Fibroblast of skin of right quadriceps (primary cell): ENCODE measurements at regions not wholly inside any gene's neighbourhood (a gene's known extent, or its start where the extent isn't known, plus 50 kb on each side); places are given as distances from the start of the nearest gene placed in this dataset.

Experiments used
- DNase-seq: peaks from one replicate; pipeline ENCODE4 v3.0.0-alpha.2; 2013

DNA sequence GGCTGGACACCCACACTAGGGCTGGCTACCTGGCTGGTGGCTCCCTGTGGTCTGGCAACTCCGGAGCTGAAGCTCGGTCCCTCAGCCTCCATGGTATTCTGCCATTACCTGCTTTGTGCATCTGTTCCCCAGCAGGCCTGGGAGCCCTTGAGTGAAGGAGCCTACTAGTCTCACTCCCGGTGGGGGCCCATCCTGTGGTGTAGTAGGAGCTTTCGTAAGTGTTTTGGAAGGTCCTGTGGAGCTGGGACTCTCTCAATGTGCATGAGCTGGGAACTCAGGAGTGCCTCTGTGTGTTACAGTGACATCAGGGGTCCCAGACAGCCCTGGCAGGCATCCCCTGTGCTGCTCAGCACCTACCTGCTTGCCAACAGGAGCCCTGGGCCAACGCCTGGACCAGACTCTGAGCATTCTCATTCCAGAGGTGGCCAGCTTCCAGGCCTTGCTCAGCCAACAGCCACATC is 267.1 kb downstream of the GADD45G start:
- DNase-seq, result no peak

DNA sequence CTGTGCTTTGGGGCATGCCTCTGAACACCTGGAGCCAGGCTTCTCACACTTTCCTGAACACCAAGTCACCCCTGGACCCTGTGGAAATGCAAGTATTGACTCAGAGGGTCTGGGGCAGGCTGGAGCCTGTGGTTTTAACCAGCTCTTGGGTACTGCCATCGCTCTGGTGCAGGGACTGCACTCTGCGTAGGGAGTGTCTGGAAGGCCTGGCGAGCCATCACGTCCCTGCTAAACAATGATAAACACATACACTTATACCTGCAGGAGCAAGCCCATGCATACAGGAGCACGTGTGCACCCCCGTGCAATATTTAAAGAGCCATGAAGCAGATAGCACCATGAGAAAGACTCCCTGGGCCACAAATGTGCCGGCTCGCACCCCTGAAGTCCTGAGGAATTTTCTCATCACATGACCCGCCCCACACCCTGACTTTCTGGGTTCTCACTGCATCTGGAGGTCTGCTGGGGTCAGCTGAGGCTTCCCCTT is 267.7 kb downstream of the GADD45G start:
- DNase-seq, result no peak

DNA sequence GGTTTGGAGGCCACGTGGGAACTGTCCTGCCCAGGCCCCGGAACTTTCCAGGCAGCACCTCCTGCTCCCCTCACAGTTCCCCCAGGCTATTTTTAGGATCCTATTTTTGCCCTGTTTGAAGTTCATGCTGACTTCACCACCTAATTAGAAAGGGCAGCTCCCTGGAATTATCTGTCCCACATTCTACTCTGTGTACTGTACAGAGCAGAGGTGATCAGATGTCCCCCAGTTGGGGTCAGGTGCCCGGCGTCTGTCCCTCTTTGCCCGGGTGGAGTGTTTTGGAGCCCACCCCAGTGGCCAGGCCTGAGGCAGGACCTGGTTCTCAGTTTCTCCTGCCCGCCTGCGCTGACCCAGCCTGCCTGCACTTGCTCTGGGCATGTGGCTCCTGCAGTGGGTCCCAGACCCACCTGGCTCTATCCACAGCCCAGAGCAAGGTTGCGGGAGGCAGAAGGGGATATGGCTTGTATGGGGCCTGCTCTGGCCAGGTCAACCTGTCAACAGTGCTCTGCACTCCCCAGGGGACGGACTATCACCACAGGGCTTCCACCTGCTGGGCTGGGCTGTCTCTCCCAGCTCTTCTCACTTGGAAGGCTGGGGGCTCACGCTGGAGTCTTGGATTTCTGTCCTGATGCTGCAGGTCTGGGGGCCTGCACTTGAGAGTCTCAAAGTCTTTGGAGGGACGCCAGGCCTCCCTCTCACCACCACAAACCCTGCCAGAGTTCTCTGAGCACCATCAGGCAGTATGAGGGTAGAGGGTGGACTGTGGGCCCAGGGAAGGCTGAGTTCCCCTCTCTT is 268.3 kb downstream of the GADD45G start:
- no peak for DNase-seq

DNA sequence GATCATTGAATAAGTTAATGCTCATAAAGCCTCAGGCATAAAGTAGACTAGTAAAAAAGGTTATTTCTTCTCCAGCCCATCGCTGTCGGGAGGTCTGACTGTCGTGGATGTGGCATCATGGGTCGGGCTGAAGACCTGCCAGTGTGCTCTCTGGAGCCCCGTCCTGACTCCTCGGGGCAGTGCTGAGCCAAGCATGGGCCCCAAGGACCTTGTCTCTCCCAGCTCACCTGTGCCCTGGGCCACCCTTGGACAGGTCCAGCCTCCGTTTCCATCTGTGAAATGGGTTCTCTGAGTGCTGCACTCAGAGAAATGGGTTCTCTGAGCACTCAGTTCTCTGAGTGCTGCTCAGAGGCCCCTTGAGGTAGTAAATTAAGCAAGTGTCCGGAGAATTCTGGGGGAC is 269.0 kb downstream of the GADD45G start:
- no peak for DNase-seq

DNA sequence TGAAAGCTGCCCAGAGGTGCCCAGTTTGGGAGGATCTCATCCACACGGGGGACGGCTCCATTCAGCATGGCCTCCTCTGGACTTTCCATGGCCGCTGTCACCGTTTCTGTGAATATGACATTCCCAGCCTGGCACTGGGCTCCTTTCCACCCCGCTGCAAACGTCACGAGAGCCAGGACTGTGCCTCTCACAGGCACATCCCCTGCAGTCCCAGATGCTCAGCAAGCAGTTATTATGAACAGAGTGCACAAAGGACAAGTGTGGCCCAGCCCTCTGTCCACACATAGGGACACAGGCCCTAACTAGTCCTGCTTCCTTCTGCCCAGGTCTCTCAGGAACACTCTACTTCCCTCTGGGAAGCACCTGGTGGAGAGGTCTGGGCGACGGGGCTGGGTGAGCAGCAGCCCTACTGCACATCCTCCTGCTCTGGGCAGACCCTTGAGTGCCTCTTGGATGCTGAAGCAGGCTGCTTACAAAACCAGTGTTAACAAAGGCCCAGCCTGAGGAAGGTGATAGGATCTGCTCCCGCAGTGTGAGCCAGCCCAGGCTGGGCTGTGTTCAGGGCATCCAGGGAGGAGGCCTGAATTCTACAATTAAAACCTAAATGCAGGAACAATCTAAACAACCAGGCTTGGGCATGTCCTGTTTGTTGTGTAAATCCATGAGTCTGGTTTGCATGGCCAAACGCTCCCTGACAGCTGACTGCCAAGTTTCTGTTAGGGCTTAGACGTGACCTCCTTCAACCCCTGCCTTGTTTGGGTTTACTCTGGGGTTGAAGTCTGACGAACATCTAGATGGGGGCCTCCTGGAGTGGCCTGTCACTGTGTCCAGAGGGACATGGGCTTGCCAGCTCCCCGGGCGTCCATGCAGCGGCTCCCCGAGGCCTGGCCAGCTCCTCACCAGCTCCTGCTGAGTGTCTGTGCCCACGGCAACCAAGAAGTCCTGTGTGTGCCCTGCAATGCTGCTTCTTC is 269.8 kb downstream of the GADD45G start:
- no peak for DNase-seq

DNA sequence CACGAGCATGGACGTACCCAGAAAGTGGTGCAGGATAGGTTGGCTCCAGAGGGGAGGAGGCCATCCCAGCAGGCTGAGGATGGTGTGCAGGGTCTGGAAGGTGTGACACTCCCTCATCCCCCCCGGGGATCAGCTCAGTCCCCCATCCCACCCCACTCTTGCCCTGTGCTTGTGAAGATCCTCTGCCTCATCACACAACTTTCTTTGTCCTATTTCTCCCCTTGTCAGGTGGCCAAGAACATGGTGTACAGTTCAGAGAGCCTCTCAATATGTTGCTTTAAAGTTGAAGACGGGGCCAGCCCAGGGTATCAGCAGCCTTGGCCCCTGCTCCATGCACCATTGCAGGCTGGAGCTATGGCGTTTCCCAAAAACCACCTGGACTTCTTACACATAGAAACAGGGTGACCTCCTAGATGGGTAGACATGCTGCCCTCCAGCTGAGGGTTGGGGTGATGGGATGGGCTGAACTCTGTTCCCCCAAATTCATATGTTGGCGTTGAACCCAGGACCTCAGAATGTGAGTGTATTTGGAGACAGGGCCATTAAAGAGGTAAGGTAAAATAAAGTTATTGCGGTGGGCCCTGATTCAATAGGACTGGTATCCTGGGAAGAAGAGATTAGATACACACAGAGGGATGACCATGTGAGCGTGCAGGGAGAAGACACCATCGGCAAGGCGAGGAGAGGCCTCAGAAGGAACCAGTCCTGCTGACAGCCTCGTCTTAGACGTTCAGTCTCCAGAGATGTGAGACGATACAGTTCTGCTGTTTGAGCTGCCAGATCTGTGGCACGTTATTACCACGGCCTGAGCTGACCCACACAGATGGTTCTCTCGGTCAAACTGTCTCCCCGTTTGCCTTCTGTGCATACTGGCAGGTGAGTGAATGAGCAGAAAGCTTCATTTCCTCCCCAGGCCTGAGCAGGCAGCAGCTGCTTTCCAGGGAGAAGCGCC is 272.5 kb downstream of the GADD45G start:
- no peak for DNase-seq

DNA sequence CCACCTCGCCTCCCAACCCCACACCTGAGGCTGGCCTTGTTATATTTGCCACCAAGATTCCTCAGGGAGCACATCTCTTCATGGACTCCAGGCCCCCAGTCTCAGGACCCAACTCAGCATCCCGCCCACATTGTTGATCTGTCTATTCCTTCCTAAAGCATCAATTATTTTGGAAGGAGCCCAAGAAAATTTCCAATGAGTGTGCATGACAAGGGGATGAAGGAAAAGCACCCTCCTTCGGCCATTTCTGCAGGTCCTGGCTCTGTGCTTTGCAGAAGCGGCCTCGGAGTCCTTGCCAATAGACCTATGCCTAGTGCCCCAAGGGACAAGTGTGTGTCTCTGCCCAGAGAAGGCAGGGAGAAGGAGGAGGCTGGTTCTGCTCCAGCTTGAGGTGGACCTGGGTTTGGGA is 273.2 kb downstream of the GADD45G start:
- no peak for DNase-seq

DNA sequence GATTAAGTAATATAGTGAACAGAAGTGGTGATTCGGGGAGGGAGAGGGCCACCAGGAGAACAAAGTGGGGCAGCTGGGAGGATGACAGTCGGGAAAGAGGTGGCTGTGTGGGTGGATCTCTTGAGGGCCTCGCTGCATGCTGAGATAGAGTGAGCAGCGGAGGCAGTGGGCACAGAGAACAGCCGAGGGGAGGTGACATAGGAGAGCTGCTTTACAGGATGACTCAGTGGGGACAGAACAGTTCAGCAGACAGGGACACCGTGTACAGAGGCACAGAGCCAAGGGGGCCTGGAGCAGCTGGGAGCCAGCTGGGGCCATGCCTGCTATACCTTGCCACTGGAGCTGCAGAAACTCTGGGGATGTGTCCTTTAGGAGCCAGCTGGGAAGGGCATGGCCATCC is 273.9 kb downstream of the GADD45G start:
- DNase-seq, result peak; percentile 28

DNA sequence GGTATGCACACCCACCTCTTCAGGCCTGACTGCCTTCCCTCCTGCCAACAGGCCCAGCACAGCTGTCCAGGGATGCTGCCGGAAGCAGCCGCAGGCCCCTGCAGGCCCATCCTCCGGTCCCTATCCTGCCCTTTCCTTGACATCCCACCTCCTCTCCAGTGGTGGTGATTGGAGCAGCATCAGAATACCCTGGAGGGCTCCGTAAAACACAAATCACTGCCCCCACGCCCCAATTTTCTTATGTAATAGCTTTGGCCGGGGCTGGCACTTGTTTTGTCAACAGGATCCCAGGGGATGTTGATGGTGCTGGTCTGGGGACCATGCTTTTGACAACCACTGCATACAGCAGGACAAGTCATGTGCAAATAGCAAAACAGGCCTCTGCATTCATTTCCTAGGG is 274.5 kb downstream of the GADD45G start:
- DNase-seq, result no peak

DNA sequence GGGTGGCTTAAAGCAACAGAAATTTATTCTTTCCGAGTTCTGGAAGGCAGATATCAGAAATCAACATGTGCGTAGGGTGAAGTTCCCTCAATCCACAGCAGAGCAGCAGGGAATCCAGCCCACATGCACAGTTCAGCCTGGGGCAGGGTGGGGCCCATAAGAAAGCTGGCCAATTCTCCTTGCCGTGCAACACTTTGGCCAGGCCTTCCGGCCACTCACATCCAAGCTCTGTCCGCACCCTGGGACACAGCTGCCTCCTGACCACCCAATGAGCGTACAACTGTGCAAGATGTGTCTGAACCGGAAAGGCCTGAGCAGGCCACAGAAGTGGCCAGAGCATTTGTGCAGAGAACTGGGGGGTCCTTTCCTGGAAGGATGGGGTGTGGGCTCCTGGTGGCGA is 274.9 kb downstream of the GADD45G start:
- DNase-seq, result no peak

DNA sequence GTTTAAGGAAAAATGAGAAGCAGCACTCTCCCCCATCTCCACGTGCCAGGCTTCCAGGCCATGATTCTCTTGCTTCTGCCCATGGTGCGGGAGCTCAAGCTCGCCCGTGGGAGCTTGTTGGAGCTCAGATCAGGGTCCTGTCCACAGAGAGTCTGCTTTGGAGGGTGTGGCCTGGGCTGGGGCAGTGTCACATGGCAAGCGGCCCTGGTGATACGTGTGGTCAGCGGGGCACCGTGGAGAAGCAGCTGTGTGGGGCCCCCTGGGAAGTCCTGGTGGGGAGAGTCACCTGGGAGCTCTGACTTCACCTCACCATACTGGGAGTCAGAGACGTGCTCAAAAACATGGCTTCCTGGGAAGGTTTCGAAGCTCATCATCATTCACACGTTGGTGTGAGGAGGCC is 275.3 kb downstream of the GADD45G start:
- no peak for DNase-seq

DNA sequence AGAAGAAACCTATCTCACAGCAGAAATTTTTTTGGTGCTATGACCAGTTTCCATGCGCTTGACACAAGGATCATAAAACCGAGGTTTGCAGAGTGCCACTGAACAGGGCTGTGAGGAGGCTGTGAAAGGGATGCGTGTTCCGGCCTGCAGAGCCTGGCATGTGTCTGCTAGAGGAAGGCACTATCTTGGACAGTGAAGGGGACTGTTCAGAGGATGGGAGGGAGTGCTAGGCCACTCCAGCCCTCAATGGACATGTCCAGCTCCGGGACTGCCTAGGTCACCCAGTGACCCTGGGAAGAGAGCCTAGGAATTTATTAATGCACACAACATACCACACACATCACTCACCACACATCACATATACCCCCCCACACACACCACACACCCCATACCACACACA is 275.9 kb downstream of the GADD45G start:
- no peak for DNase-seq

DNA sequence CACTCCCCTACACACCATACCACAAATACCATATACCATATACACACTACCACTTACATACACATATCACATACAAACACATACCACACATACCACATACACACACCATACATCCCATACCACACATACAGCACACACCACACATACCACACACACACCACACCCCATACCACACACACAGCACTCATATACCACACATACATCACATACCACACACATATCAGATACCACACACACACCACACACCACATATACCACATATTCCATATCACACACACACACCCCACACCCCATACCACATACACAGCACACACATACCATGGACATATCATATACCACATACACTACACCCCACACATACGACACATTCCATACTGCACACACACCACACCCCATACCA is 276.6 kb downstream of the GADD45G start:
- DNase-seq, result no peak

DNA sequence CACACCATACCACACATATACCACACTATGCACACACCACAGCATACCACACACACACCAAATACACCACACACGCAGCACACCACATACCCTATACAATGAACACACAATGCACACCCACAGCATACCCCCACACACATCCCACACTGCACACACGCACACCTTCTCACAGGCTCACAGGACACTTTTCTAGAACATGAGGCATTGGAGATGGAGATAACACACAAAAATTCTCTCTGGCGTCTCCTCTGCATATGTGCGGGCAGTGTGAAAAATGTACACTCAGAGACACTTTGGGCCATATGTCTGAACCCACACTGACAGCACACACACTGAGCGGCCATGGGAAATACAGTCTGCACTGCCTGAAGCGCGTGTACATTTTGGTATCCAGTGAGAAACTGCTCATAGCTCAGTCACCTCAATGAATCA is 278.1 kb downstream of the GADD45G start:
- DNase-seq, result peak; percentile 44

DNA sequence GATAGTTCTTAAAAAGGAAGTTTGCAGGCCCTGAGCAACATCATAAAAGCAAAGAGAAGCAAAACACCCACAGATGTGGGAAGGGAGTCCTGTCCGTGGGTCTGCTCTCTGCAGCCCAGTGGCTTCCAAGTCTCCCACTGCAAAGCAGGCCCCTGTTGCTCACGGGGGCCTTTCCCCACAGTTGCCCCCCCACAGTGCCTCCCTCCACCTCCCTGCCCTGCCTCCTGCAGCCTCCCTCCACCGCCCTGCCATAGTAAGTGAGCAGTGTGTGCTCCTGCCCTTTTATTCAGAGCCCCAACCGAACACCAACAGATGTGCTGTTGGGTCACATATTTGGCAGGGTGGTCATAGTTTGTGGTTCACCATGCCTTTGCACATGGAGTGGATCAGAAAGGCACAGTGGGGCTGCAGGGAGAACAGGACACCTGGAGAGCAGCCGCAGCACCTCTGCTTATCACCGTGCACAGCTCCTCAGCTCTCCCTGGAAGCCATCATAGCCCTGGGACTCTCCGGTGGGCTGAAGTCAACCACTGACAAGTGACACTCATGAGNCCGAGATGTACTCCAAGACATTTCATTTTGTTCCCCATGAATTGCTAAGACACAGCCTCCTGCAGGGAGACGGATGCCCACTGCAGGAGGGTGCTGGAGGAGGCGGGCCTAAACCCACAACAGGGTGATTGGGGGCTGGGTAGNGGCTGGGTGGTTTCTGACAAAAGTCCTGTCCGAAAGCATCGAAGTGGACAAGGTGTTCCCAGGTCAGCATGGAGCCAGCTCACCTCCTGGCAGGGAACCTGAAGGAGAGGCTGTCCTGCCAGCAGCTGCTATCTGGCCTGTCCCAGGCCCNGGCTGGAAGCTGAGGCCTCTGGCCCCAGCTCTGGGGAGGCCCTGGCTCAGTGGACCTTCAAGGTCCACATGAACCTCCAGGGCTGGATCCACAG is 278.9 kb downstream of the GADD45G start:
- DNase-seq, result peak; percentile 36

DNA sequence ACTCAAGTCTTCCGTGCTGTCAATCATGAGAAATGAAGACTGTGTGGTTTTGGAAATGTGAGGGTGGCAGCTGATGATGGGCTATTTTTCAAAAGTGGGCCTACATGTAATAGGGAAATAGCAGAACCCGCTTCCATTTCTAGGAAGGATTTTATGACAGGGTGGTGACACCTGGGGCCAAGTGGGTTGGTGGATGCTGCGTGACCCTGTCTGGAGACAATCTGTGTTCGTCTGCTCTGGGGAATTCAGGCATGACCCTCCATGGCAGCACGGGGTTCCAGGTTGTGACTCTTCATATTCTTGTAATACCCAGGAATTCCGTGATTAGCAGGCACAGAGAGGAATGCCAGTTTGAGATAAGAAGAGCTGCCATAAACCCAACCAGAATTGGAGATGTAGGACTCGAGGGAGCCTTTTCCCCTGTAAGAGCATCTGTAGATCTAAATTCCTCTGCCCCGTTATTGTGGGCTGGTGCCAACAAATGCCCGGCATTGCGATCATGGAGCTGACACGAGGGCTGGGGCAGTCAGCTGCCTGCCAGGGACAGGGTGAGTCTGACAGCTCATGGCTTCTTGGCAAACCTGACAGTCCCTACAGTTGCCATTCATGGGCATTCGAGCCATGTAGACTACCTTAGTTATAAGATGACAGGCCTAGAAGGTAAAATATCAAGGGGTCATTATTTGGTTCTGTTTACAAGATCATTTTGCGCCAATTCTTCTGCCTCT is 279.7 kb downstream of the GADD45G start:
- DNase-seq, result no peak

DNA sequence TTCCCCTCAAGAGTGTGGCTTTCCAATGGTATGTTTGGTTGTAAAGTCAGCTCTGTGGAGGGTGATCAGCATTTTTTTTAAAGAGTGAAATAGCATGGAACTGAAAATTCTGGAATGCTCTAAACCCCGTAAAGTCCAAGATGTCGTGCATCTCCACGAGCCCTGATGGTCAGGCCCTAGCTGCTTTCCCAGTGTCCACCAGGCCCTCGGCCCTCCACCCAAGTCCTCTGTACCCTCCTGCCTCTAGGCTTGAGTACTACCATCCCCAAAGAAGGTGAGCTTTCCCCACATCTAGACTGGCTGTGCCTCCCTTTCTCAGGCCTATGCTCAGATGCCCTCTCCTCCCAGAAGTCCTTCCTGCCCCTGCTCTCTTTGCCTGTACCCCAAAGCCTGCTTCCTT is 280.3 kb downstream of the GADD45G start:
- no peak for DNase-seq

DNA sequence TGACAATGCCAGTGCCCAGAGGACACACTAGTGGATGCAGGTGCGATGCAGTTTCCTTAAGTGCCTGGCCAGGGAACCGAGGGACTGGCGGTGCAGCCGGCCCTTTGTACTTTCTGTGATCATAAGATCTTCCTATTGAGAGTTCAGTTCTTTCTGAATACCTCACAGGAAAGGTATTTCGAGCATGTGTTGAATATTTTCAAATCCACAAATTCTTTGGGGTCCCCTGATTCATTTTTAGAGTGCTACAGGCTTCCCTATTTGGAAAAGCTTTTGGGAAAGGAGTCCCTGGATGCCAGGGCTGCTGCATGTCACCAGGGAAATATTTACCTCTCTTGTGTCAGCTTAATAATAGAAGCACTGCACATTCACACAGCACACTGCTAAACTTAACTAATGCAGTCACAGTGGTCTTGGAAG is 281.5 kb downstream of the GADD45G start:
- peak; percentile 82 for DNase-seq

DNA sequence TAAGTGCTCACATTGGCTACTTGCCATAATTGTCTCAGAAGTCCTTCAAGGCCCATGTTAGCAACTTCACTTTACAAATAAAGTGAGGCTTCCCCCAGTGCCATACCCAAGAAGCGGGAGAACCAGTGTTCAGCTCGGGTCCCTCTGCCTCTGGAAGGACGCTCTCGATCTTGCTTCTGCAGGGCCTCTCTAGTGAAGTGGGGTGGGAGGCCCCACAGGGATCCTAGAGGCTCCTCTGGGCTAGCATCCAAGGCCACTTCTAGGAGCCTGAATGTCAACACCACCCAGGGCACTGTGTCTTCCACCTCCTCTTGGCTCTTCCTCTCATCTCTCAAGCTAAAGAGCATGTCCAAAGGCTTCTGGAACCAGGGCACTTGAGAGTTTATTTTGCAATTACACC is 282.5 kb downstream of the GADD45G start:
- peak; percentile 29 for DNase-seq

DNA sequence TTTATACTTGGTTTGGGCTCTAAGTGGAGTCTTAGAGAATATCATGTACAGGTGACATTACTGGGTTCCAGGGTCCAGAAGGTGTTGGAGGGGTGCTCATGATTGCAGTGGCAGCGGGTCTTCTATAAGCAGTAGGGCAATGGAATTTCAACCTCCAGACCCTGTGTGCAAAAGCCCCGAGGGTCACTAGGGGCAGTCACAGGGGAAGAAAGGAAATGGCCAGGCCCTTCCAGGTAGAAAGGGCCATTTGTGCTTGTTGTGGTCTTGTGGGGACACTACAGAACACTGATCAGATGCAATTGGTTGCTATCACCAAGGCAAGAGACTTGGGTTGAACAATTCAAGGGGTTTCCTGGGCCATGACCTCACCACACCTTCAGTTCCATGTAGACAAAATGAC is 283.4 kb downstream of the GADD45G start:
- no peak for DNase-seq

DNA sequence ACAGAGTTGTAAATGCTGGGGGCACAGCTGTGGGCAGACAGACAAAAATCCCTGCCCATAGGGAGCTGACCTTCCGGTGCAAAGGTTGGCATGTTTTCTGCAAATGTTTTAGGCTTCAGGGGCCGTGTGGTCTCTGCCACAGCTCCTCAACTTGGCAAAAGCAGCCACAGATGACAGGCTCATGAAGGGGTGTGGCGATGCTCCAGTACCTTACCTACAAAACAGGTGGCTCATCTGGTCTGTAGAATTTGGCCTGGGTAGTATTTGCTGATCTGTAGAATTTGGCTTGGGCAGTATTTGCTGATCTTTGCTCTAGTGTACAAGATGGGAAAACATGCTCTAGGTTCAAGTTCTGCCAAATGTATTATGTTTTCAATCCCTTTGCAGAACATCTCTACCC is 283.9 kb downstream of the GADD45G start:
- no peak for DNase-seq
